Activated CD8-positive, alpha-beta memory T cell treated with anti-CD3 and anti-CD28 coated beads for 1 hour (primary cell): ENCODE measurements at regions not wholly inside any gene's neighbourhood (a gene's known extent, or its start where the extent isn't known, plus 50 kb on each side); places are given as distances from the start of the nearest gene placed in this dataset.

Experiments
- DNase-seq, 2 donors: peaks; one replicate each; pipeline ENCODE4 v3.0.0-alpha.2; 2020; ENCODE audit warnings: low read depth in 1 of 2; ENCODE audit errors: extremely low read depth in 1 of 2

DNA sequence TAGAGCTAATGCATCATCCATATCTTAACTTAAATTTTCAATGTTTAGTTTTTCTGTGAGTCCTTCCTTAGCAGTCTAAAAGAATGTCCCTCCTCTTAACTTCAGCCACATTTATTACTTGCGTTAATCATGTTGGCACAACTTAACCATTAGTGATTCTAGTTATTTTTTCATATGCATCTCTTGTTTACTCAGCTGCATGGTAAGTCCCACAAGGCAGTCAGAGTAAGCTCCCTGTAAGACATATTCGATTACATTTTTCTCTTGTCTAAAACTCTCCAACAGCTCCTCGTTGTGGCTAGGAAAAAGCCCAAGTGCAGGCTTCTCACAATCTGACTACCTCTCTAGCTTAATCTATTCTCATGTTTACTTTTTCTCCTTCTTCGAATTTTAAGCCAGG, 2045.3 kb upstream of the PIK3C3 start:
- DNase-seq, result no peak

DNA sequence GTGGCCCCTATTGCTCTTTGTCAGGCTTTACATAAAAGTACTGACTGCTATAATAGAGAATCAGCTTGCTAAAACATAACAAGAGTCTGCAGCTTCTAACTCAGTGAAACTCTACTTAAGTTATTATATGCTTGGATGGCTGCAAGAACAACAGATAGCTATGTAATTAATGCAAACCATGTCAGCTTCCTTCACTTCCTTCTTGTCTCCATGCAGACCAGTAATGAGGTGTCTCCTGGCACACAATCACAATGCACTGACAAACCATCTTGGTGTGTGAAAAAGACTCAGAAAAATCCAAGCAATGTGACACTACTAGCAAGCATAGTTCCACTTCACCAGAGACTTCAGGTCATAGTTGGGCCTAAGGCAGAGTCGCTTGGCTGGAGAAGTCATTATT, 2068.9 kb upstream of the PIK3C3 start:
- DNase-seq, result no peak

DNA sequence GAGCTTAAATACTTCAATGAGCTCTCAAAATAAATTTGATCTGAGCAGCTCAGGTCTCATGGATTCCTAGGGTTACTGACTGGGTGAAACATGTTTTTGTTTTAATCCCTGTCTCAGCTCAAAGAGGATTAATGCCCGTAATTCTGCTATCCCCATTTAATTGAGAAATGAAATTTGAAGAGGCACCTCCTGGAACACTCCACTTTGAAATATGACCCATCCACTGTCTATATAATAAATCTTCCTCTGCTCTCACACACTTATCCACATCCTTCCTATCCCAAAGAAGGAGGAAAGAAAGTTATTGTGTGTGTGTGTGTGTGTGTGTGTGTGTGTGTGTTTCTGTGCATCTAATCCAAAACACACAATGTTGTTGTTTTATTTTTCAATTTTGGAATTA, 2082.4 kb upstream of the PIK3C3 start:
- DNase-seq, result no peak

DNA sequence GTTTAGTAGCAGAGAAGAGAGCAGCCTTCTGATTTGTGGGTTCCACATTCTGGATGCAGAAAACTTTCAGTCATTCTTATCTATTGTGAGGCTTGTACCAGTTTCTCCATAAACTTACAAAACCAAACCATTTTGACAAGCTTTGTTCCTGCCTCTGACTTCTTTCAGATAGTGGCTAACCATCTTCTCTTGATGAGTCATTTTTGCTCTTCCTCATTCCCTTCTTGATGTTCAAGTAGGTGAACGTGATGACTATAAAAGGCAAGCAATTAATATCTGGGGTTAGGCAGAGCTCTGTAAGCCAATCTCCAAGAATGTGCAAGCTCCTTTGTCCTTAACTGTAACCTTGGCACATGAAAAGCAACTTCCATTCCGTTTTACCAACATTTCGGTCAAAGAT, 2083.1 kb upstream of the PIK3C3 start:
- no peak for DNase-seq

DNA sequence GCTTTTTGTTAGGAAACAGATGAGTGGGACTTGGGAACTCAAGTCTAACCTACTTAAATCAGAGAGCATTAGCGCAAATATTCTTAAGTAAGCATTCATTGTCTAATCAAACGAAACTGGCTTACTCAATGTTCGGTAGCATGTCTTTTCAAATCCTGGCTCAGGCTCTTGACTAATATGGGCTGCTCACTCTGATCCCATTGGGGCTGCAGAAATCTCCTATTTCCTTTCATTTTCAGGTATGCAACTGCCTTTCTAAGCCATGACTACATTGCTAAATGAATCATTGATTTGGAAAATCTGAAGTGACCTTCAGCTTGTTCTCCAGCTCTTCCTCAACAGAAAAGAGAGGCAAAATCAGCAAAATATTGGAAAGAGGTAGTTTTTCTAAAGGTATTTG, 2084.4 kb upstream of the PIK3C3 start:
- no peak for DNase-seq

GRCh38 chr18:39863916-39864315, 2091.1 kb upstream of the PIK3C3 start:
- no peak for DNase-seq

DNA sequence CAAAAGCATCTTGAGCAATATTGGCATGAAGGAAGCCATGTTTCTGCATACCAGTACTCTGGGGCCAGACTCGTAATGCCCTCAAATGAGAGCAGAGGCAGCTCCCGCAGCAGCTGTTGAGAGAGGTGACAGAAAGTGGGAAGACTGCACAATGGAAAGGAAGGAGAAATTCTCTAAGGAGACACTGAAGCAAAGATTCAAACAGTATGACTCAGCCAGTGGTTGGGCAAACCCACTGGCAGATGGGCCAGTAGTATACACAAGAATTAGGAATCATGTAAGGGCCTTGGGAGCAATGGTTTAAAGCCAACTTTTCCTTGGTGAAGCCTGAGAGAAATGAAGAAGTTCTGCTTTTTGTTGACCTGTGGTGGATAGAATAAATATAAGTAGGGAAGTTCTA, 2092.7 kb upstream of the PIK3C3 start:
- no peak for DNase-seq

GRCh38 chr18:39854291-39854690, 2100.7 kb upstream of the PIK3C3 start:
- no peak for DNase-seq

DNA sequence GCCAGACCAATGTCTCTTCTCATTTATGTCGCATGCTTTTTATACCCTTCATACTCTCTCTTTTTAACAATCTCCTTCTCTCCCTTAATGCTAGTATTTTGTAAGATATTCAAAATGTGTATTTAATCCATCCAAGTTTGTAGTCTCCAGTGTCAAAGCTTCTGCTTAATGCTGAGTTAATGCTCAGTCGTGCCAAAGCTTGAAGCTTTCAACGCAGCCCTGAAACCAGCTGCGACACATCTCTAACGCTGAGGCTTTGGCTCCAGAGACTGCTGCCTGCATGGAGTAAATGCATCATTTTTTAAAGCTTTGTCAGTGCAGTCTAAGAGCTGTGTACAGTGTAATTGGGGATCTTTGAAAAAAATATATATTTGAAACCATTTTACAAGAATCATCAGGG, 2108.8 kb upstream of the PIK3C3 start:
- DNase-seq, result no peak

DNA sequence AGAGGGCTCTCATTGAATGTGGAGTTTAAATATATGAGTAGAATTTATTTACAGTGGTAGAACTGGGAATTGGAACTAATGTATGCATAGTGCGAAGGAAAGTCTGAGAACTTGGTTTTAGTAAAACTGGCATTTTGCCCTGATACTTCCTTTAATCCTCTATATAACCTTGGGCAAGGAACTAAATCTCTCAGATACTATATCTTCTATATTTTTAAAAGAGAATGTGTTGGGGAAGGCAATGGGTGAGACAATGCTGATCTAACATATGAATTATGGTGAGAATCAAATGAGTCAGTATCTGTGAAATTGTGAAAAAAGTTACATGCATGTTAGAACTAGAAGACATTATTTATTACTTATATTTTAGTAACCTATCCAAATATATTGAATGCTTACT, 2109.4 kb upstream of the PIK3C3 start:
- no peak for DNase-seq

DNA sequence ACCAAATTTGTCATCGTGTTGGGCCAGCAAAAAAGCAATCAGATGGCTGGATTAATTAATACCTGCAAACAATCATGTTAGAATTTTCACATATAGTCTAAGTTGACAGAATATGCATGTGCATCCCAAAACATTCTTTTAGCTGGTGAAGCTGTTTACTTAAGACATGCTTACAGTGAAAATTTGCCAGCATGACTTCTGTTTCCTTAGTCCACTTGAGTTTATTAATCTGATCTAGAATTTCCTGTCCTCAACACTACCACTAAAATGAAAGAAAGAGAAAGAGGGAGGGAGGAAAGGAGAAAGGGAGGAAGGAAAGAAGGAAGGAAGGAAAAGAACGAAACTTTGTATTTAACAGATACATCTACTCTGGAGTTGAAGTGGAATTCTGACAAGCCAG, 2109.9 kb upstream of the PIK3C3 start:
- no peak for DNase-seq

DNA sequence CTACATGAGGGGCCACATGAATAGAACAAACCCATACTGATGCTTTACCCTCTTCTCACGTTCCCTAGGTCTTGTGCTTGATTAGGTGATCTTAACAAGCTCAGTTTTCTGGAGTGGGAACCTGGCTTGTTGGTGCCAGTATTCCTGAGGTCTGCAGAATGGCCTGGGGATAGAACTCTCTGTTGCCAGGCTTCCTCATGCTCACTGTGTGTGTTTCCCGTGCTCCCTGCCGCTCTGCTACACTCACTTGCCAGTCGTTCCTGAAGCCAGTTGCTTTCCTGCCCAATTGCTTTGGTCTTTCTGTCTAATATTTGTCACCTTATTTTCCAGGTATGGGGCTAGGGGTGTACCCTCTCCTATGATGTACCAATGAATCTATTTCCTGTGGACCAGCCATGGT, 2111.5 kb upstream of the PIK3C3 start:
- no peak for DNase-seq

GRCh38 chr18:39842366-39842914, 2112.6 kb upstream of the PIK3C3 start:
- no peak for DNase-seq

GRCh38 chr18:39841482-39842365, 2113.3 kb upstream of the PIK3C3 start:
- no peak for DNase-seq

DNA sequence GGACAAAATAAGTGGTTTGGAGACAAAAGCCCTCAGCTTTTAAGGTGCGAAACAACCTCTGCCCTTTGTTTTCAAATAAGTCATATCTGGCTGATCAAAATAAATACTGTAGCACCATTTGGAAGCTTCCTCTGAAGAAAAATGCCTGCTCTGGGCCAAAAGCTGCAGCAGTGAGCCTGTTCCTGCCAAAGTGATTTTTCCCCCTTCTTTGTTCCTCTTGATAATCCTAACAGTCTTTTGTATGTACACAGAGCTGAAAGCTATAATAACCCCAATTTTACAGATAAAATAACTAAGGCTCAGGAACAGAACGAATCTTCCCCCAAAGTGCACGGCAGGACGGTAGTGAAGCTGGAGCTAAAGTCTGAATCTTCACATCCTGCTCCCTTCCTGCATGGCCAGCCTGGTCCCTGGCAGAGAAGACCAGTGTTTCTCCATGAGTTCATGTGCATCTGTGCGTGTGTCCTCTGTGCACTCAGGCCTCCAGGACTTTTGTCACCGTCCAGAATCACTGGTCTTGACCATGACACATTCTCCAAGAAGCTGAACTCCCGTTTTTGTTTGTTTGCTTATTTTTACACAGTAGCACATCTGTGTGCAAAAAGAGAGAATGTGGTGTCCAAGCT, 2114.1 kb upstream of the PIK3C3 start:
- DNase-seq, result no peak

DNA sequence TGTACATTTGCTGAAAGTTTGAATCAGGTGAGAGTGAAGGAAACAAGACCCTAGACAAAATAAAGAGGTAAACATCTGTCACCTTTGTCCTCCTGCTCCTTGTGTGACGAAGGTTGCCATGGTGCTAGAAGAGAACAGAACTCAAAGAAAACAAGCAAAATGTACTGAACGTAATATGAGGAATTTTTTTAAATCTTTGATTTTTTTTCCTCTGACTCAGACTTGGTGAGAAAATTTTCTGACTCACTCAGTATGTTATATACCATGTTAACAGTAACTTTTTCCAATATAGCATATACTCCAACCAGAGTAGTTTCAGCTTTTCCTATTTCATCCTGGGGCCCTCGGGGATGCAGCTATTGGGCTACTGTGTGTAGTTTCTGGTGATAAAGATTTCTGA, 2114.6 kb upstream of the PIK3C3 start:
- DNase-seq, result no peak

- DNase-seq, result no peak
These were observed 2115.3 kb upstream of the PIK3C3 start for GRCh38 chr18:39839782-39840181.

GRCh38 chr18:39838831-39839230, 2116.2 kb upstream of the PIK3C3 start:
- DNase-seq, result no peak

DNA sequence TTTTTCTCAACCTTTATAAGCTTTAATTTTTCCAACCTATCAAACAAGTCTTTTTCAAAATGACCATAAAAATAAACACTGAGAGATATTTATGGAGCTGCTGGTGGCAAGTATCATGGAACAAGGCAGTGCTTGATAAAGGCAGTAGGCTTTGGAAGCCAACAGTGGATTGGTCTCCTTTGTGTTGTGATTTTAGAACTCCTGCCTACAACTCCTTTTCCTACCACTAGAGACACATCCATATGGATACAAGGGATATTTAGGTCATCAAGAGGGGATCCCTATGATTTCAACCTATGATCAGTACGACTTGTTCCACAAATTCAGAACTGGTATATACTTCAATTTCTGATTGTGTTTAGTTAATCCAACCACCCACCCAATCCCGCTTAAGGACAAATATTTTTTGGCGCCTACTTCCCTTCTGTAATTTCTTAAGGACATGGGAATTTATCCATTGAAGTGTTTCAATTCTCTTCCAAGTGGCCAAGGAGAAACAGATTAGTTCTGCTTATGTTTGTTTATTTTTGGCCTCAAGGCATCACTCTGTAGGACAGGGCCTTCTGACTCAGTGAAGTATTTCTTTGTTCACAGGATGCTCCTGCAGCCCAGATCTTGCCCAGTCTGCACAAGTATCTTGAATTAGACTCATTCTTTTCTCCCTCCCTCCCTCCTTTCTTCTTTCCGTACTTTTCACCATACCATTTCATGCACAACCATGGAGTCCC, 2119.6 kb upstream of the PIK3C3 start:
- no peak for DNase-seq

DNA sequence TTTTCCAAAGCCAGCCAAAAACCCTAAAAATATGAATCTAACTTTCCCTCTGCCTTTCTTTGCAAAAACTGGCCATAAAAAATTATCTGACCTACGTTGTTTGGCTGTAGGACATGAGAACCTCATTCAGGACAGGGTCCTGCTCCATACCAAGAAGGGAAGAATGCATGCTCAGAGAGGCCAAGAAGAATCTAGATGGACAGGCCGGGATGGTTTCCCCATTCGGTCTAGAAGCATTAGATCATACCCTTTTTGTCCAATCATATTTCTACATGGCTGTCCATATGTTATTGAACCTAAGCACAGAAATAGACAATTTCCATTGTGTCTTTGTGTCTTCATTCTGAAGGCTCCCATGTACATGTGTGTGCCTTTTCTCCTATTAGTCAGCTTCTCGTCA, 2120.4 kb upstream of the PIK3C3 start:
- DNase-seq, result no peak

DNA sequence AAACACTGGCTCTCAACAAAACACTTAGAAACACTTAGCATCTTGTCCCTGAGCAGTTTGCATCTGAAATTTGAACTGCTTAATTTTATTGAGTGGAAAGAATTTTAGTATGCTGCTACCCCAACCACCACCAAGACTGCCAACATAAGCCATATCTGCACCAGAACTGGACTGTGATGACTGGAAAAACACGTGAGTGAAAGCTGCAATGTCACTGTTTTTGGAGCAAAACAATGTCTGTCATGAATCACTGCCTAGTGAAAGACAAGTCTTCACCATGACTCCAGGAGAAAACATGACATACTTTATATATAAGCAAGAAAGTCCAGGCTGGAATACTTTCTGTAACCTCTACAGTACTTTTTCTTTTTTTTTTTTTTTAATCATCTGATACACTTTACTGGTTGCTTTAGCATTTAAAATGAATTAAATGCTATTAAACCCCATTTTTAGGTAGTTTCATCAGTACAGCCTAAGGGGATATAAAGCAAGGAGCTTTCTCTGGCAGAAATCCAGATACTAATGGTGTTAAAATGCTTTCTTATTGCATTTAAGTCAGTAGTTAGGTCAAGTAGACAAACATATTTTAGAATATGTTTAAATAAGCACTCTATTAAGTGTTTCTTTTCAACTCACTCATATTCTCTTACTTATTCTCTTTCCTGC, 2129.4 kb upstream of the PIK3C3 start:
- DNase-seq, result no peak
